Erythroblast (primary cell): ENCODE measurements at regions not wholly inside any gene's neighbourhood (a gene's known extent, or its start where the extent isn't known, plus 50 kb on each side); places are given as distances from the start of the nearest gene placed in this dataset.

ENCODE experiments used
- GATA1 ChIP-seq: IDR thresholded peaks from 2 replicates; pipeline ENCODE4 v1.6.1; 2011; ENCODE audit warnings: low read depth, mild to moderate bottlenecking, control low read depth, low read length, moderate library complexity
- POLR2A ChIP-seq: IDR thresholded peaks from 2 replicates; pipeline ENCODE4 v1.6.1; 2011; ENCODE audit warnings: mild to moderate bottlenecking, low read length

- no peak for TF ChIP-seq POLR2A
- TF ChIP-seq GATA1 = no peak
Measured at GRCh38 chr18:24819141-24819890, 358.9 kb downstream of the HRH4 start.
